K562 (cell line): ENCODE measurements at regions not wholly inside any gene's neighbourhood (a gene's known extent, or its start where the extent isn't known, plus 50 kb on each side); places are given as distances from the start of the nearest gene placed in this dataset.

Experiments used
- TAF15 ChIP-seq: fragments of 200-400 bp; formaldehyde crosslinking; IDR thresholded peaks from 2 replicates; pipeline ENCODE4 v1.6.1; 2017; ENCODE audit warnings: mild to moderate bottlenecking, low read depth, low read length, moderate library complexity
- TF ChIP-seq, protein P1 (sequence below): fragments of 450-650 bp; IDR thresholded peaks from 2 replicates; pipeline ENCODE4 v1.6.1; 2016; ENCODE audit warnings: mild to moderate bottlenecking, moderate library complexity

DNA sequence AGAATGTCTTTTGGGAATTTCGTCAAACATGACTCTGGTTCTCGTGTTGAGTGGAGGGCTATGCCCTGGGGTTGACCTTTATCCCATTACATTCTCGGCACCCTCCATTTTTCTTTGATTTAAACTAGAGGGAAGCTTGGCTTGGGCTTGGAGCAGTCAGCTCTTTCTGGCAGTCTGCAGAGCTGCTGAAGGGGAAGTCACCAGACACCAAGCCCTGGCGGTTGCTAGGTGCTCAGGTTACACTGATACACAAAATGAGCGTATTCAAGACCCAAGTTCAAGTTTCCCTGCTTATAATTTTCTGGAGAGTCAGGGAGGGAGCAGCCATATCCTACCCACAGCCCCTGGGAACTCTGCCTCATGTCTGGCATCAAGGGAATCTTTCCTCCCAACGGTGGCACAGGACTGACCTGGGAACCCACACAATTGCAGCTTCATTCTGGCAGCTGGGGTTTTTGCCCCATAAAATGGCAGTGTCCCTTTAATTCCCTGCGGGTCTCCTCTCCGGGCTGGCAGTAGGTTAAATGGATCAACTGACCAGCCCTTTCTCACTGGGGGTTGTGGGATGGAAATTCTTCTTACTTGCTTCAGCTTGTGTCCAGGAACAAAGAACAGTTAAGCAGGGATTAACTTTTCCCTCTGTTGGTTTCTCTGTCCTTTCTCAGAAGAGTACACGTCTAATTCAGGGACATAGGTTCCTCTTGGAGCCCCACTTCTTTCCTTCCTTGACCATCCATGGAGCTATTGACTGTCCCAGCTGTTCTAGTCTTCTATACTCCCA is 110.0 kb upstream of the DLG1 start (continued):
- TF ChIP-seq, protein P1, sequence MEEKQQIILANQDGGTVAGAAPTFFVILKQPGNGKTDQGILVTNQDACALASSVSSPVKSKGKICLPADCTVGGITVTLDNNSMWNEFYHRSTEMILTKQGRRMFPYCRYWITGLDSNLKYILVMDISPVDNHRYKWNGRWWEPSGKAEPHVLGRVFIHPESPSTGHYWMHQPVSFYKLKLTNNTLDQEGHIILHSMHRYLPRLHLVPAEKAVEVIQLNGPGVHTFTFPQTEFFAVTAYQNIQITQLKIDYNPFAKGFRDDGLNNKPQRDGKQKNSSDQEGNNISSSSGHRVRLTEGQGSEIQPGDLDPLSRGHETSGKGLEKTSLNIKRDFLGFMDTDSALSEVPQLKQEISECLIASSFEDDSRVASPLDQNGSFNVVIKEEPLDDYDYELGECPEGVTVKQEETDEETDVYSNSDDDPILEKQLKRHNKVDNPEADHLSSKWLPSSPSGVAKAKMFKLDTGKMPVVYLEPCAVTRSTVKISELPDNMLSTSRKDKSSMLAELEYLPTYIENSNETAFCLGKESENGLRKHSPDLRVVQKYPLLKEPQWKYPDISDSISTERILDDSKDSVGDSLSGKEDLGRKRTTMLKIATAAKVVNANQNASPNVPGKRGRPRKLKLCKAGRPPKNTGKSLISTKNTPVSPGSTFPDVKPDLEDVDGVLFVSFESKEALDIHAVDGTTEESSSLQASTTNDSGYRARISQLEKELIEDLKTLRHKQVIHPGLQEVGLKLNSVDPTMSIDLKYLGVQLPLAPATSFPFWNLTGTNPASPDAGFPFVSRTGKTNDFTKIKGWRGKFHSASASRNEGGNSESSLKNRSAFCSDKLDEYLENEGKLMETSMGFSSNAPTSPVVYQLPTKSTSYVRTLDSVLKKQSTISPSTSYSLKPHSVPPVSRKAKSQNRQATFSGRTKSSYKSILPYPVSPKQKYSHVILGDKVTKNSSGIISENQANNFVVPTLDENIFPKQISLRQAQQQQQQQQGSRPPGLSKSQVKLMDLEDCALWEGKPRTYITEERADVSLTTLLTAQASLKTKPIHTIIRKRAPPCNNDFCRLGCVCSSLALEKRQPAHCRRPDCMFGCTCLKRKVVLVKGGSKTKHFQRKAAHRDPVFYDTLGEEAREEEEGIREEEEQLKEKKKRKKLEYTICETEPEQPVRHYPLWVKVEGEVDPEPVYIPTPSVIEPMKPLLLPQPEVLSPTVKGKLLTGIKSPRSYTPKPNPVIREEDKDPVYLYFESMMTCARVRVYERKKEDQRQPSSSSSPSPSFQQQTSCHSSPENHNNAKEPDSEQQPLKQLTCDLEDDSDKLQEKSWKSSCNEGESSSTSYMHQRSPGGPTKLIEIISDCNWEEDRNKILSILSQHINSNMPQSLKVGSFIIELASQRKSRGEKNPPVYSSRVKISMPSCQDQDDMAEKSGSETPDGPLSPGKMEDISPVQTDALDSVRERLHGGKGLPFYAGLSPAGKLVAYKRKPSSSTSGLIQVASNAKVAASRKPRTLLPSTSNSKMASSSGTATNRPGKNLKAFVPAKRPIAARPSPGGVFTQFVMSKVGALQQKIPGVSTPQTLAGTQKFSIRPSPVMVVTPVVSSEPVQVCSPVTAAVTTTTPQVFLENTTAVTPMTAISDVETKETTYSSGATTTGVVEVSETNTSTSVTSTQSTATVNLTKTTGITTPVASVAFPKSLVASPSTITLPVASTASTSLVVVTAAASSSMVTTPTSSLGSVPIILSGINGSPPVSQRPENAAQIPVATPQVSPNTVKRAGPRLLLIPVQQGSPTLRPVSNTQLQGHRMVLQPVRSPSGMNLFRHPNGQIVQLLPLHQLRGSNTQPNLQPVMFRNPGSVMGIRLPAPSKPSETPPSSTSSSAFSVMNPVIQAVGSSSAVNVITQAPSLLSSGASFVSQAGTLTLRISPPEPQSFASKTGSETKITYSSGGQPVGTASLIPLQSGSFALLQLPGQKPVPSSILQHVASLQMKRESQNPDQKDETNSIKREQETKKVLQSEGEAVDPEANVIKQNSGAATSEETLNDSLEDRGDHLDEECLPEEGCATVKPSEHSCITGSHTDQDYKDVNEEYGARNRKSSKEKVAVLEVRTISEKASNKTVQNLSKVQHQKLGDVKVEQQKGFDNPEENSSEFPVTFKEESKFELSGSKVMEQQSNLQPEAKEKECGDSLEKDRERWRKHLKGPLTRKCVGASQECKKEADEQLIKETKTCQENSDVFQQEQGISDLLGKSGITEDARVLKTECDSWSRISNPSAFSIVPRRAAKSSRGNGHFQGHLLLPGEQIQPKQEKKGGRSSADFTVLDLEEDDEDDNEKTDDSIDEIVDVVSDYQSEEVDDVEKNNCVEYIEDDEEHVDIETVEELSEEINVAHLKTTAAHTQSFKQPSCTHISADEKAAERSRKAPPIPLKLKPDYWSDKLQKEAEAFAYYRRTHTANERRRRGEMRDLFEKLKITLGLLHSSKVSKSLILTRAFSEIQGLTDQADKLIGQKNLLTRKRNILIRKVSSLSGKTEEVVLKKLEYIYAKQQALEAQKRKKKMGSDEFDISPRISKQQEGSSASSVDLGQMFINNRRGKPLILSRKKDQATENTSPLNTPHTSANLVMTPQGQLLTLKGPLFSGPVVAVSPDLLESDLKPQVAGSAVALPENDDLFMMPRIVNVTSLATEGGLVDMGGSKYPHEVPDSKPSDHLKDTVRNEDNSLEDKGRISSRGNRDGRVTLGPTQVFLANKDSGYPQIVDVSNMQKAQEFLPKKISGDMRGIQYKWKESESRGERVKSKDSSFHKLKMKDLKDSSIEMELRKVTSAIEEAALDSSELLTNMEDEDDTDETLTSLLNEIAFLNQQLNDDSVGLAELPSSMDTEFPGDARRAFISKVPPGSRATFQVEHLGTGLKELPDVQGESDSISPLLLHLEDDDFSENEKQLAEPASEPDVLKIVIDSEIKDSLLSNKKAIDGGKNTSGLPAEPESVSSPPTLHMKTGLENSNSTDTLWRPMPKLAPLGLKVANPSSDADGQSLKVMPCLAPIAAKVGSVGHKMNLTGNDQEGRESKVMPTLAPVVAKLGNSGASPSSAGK: no peak
- no peak for TF ChIP-seq TAF15
